ENCODE measurements at regions not wholly inside any gene's neighbourhood (a gene's known extent, or its start where the extent isn't known, plus 50 kb on each side); places are given as distances from the start of the nearest gene placed in this dataset.

- TF ChIP-seq POLR2AphosphoS5 (IDR thresholded peaks at IDR 0.05) (no peak), POLR2A (IDR thresholded peaks at IDR 0.05) (no peak)
- H3K4me1 ChIP-seq: no peaks in the 10 kb centered on the region
- intact Hi-C loops (cut with DNase I; ENCODE audit: low total_unique reads): loop anchor here (10.0 kb wide), 1 partner anchor 118 kb away; no protein-coding TSS in a partner anchor
- no peak overlapping the region for H3K4me3 ChIP-seq
- 61 to 77% (median 72%) methylated on average over 7 of the region's 7 CpGs for WGBS, 5 donors
- peaks cover 0 to 72% (median 0%) of the 10 kb centered on the region in 7 donors for H3K27me3 ChIP-seq (replicated peaks in 1 of 7)
- peaks cover 0 to 23% (median 4%) of the 10 kb centered on the region in 8 donors for H3K9me3 ChIP-seq
- no peak overlapping the region for H3K27ac ChIP-seq
- no peaks in the 10 kb centered on the region for H3K36me3 ChIP-seq
- no peak for DNase-seq
These were observed 51.5 kb upstream of the MRI1 start for GRCh38 chr19:13712767-13713201.

- Histone ChIP-seq H3K4me1 (no peaks in the 10 kb centered on the region), H3K27me3 (replicated peaks in 1 of 7) (peaks cover 0 to 40% (median 0%) of the 10 kb centered on the region in 7 donors), H3K36me3 (no peaks in the 10 kb centered on the region), H3K9me3 (peaks cover 0 to 20% (median 9%) of the 10 kb centered on the region in 8 donors), H3K27ac (no peak overlapping the region), H3K4me3 (no peak overlapping the region)
- intact Hi-C loops (cut with DNase I; ENCODE audit: low total_unique reads): no loop called here
- TF ChIP-seq CTCF (IDR thresholded peaks at IDR 0.05 in 8 of 11, conservative IDR thresholded peaks at IDR 0.05 in 3 of 11) (no peak), POLR2AphosphoS5 (IDR thresholded peaks at IDR 0.05) (no peak), POLR2A (IDR thresholded peaks at IDR 0.05) (no peak)
- DNase-seq: no peak
- WGBS, 5 donors: 26 to 35% (median 28%) methylated on average over 4 of the region's 4 CpGs
These were observed 56.4 kb upstream of the MRI1 start for GRCh38 chr19:13707915-13708314.

- Histone ChIP-seq H3K27me3 (replicated peaks in 1 of 7) (peaks cover 0 to 38% (median 0%) of the 10 kb centered on the region in 7 donors), H3K4me3 (no peak overlapping the region), H3K36me3 (no peaks in the 10 kb centered on the region), H3K9me3 (peaks cover 0 to 33% (median 13%) of the 10 kb centered on the region in 8 donors), H3K27ac (no peak overlapping the region), H3K4me1 (no peaks in the 10 kb centered on the region)
- no peak for DNase-seq
- intact Hi-C loops (cut with DNase I; ENCODE audit: low total_unique reads): no loop called here
- no peak for TF ChIP-seq POLR2AphosphoS5 (IDR thresholded peaks at IDR 0.05)
- no peak for TF ChIP-seq POLR2A (IDR thresholded peaks at IDR 0.05)
- TF ChIP-seq CTCF (IDR thresholded peaks at IDR 0.05 in 8 of 11, conservative IDR thresholded peaks at IDR 0.05 in 3 of 11): no peak
- WGBS, 5 donors: 86 to 93% (median 91%) methylated on average over 5 of the region's 5 CpGs
These were observed 58.3 kb upstream of the MRI1 start for GRCh38 chr19:13705928-13706447.

- Histone ChIP-seq H3K27ac (no peak overlapping the region), H3K4me1 (no peaks in the 10 kb centered on the region), H3K9me3 (peaks cover 0 to 33% (median 13%) of the 10 kb centered on the region in 8 donors), H3K36me3 (no peaks in the 10 kb centered on the region), H3K4me3 (no peak overlapping the region), H3K27me3 (replicated peaks in 1 of 7) (peaks cover 0 to 37% (median under 1%) of the 10 kb centered on the region in 7 donors)
- no peak for DNase-seq
- TF ChIP-seq POLR2A (IDR thresholded peaks at IDR 0.05) (no peak), POLR2AphosphoS5 (IDR thresholded peaks at IDR 0.05) (no peak), CTCF (IDR thresholded peaks at IDR 0.05 in 8 of 11, conservative IDR thresholded peaks at IDR 0.05 in 3 of 11) (no peak)
- intact Hi-C loops (cut with DNase I; ENCODE audit: low total_unique reads): no loop called here
- 92 to 93% (median 93%) methylated on average over 2 of the region's 2 CpGs for WGBS, 5 donors
These were observed 59.1 kb upstream of the MRI1 start for GRCh38 chr19:13705201-13705600.
